K562 (cell line): ENCODE measurements at regions not wholly inside any gene's neighbourhood (a gene's known extent, or its start where the extent isn't known, plus 50 kb on each side); places are given as distances from the start of the nearest gene placed in this dataset.

Source experiments
- ATAC-seq: fragments of 200-7000 bp; cut with Tn5 transposase; 3 replicates; pipeline ENCODE4 v1.9.1; 2020; ENCODE audit warnings: moderate library complexity
- BruUV-seq: library from RNA; stranded (reverse); fragments of 400-500 nt; replicated peaks from 2 replicates; lab custom pipeline; 2021; lab: Mats Ljungman, UMichigan
- CTCF ChIA-PET: fragments of 300-600 bp; formaldehyde crosslinking; extraction: SDS; loops from one replicate; lab custom pipeline; 2021; ENCODE audit warnings: low intra/inter-chr PET ratio; lab: Yijun Ruan, JAX
- POLR2A ChIA-PET: fragments of 300-600, 350-650 bp; sonication (Branson Sonifier 250); formaldehyde crosslinking; extraction: SDS; loops from one replicate; lab custom pipeline; 2021; ENCODE audit warnings: antibody characterized with exemption, inconsistent platforms; lab: Yijun Ruan, JAX
- DNase-seq, 4 experiments: peaks; one replicate each; pipeline versions ENCODE4 v3.0.0 to v3.0.0-alpha.2; 2011 to 2018; ENCODE audit warnings: low spot score in 3 of 4, mixed read lengths in 3 of 4; ENCODE audit errors: extremely low read depth in 1 of 4
- FAIRE-seq: peaks from 2 replicates; lab custom pipeline; 2011; peaks lifted over from hg19 to GRCh38; lab: Jason Lieb, UNC
- H2AFZ ChIP-seq: 2 replicates; pipeline ENCODE4 v1.6.0; 2011; ENCODE audit warnings: low read depth, low read length, control low read depth, inconsistent platforms
- H3K27ac ChIP-seq: fragments of 200-600 bp; 3 replicates; pipeline ENCODE4 v1.8.0; 2011; ENCODE audit warnings: low read depth, mild to moderate bottlenecking, control low read depth, inconsistent platforms, low read length, moderate library complexity, mixed read lengths; ENCODE audit errors: extremely low read depth
- H3K27me3 ChIP-seq, 2 experiments: fragments of 300-600 bp in 1 of 2; 2 replicates in 1 of 2; 3 replicates in 1 of 2; pipeline versions ENCODE4 v1.6.0 to v1.8.0; 2011; ENCODE audit warnings: inconsistent platforms in 2 of 2, low read length in 2 of 2, mild to moderate bottlenecking in 1 of 2, mixed read lengths in 1 of 2, moderate library complexity in 1 of 2; ENCODE audit not compliant: control insufficient read depth in 2 of 2, insufficient read depth in 2 of 2
- H3K36me3 ChIP-seq: fragments of 300-600 bp; 3 replicates; pipeline ENCODE4 v1.8.0; 2011; ENCODE audit warnings: mild to moderate bottlenecking, low read length, inconsistent platforms; ENCODE audit not compliant: control insufficient read depth, insufficient read depth
- H3K4me1 ChIP-seq, 2 experiments: fragments of 200-600 bp in 1 of 2; replicated peaks in 1 of 2; 2 replicates in 1 of 2; 3 replicates in 1 of 2; pipeline versions ENCODE4 v1.5.1 to v1.8.0; 2011; ENCODE audit warnings: inconsistent platforms in 2 of 2, low read length in 2 of 2, mild to moderate bottlenecking in 1 of 2, mixed read lengths in 1 of 2, moderate library complexity in 1 of 2; ENCODE audit not compliant: control insufficient read depth in 2 of 2, insufficient read depth in 2 of 2
- H3K4me2 ChIP-seq: 2 replicates; pipeline ENCODE4 v1.6.1; 2011; ENCODE audit warnings: low read length, control low read depth, inconsistent platforms, mixed read lengths; ENCODE audit not compliant: insufficient read depth
- H3K4me3 ChIP-seq: fragments of 200-600 bp; sonication (generic), shearing (Covaris generic); 2 replicates; pipeline ENCODE4 v1.5.1; 2016; ENCODE audit warnings: control low read depth, inconsistent platforms
- H3K79me2 ChIP-seq: fragments of 200-600 bp; 3 replicates; pipeline ENCODE4 v1.8.0; 2011; ENCODE audit warnings: low read length, inconsistent platforms; ENCODE audit not compliant: control insufficient read depth, insufficient read depth
- H3K9ac ChIP-seq, 2 experiments: 2 replicates each; pipeline versions ENCODE4 v1.6.0 to v1.6.1; 2011; ENCODE audit warnings: low read depth in 2 of 2, low read length in 2 of 2, control low read depth in 1 of 2, inconsistent platforms in 1 of 2, mild to moderate bottlenecking in 1 of 2, mixed read lengths in 1 of 2; ENCODE audit not compliant: insufficient read depth in 1 of 2
- H3K9me1 ChIP-seq: one replicate; pipeline ENCODE4 v1.6.0; 2011; ENCODE audit warnings: inconsistent platforms, mild to moderate bottlenecking, low read length, moderate library complexity; ENCODE audit not compliant: control insufficient read depth, insufficient read depth
- H3K9me3 ChIP-seq: replicated peaks from 2 replicates; pipeline ENCODE4 v1.5.1; 2011; ENCODE audit warnings: low read depth, low read length, inconsistent platforms; ENCODE audit not compliant: control insufficient read depth, insufficient read depth
- H4K20me1 ChIP-seq: replicated peaks from 2 replicates; pipeline ENCODE4 v1.6.1; 2011; ENCODE audit warnings: low read length, inconsistent platforms, mixed read lengths; ENCODE audit not compliant: control insufficient read depth, insufficient read depth
- BMI1 ChIP-seq: fragments of 150-350 bp; IDR thresholded peaks from 2 replicates; pipeline ENCODE4 v1.6.1; 2014; ENCODE audit warnings: low read length
- FOXA3 ChIP-seq, 2 experiments: fragments of 450-650 bp in 1 of 2; sonication (generic) in 1 of 2; formaldehyde crosslinking; IDR thresholded peaks in 1 of 2; conservative IDR thresholded peaks in 1 of 2; 2 replicates each; pipeline versions ENCODE4 v1.4.0 to v1.8.0; 2020 to 2022; ENCODE audit warnings: mild to moderate bottlenecking in 2 of 2, missing genetic modification reagents in 1 of 2
- HDAC8 ChIP-seq: fragments of 450-650 bp; IDR thresholded peaks from 2 replicates; pipeline ENCODE4 v1.6.1; 2016; ENCODE audit warnings: mild to moderate bottlenecking, missing genetic modification characterization, moderate library complexity, missing compliant biosample characterization
- MAZ ChIP-seq, 2 experiments: fragments of 450-650 bp in 1 of 2; sonication (generic) in 1 of 2; formaldehyde crosslinking; IDR thresholded peaks in 1 of 2; conservative IDR thresholded peaks in 1 of 2; 2 replicates each; pipeline versions ENCODE4 v1.4.0 to v1.5.0; 2020; ENCODE audit warnings: mild to moderate bottlenecking in 1 of 2, missing genetic modification reagents in 1 of 2
- SOX6 ChIP-seq: fragments of 450-650 bp; IDR thresholded peaks from 2 replicates; pipeline ENCODE4 v1.6.1; 2014; ENCODE audit warnings: mild to moderate bottlenecking
- SRSF3 ChIP-seq: fragments of 200-400 bp; formaldehyde crosslinking; IDR thresholded peaks from 2 replicates; pipeline ENCODE4 v1.6.1; 2016; ENCODE audit warnings: mild to moderate bottlenecking, low read length, moderate library complexity; ENCODE audit not compliant: insufficient read depth
- TEAD2 ChIP-seq: fragments of 450-650 bp; IDR thresholded peaks from 2 replicates; pipeline ENCODE4 v1.6.1; 2016; ENCODE audit warnings: missing genetic modification characterization, control low read depth, missing compliant biosample characterization
- WGBS: fragments of 100-300 bp; shearing (Covaris generic); methylation state at CpG from one replicate; pipeline ENCODE4 v1.1.6; 2016; ENCODE audit warnings: low coverage, mixed read lengths; ENCODE audit not compliant: insufficient coverage; ENCODE audit errors: missing lambda C conversion rate; 5-methylcytosine and 5-hydroxymethylcytosine counted together
- in situ Hi-C: fragments of 300-500 bp; cut with MboI; formaldehyde crosslinking; loops from 4 replicates; pipeline ENCODE4 v1.15.0; 2018; ENCODE audit warnings: inconsistent platforms, mixed read lengths
- intact Hi-C: fragments of 100-400 bp; cut with micrococcal nuclease; formaldehyde crosslinking; loops from 2 replicates; pipeline ENCODE4 v1.14.2; 2022

- H3K9ac ChIP-seq, result no peak overlapping the region
- no peaks in the 10 kb centered on the region for H3K27me3 ChIP-seq
- no peaks in the 10 kb centered on the region for H4K20me1 ChIP-seq
- ATAC-seq (no peak), FAIRE-seq (no peak), DNase-seq (no peak)
- H3K79me2 ChIP-seq, result no peaks in the 10 kb centered on the region
- H3K9me3 ChIP-seq, result no peaks in the 10 kb centered on the region
- POLR2A ChIA-PET, result no interaction called here
- intact Hi-C loops (no loop called here), in situ Hi-C loops (no loop called here)
- H2AFZ ChIP-seq, result no peak overlapping the region
- CTCF ChIA-PET, result no interaction called here
- no peaks in the 10 kb centered on the region for H3K9me1 ChIP-seq
- no peaks in the 10 kb centered on the region for H3K36me3 ChIP-seq
- TF ChIP-seq FOXA3 (CRISPR knock-in tag; conservative IDR thresholded peaks at IDR 0.05 in 1 of 2, IDR thresholded peaks at IDR 0.05 in 1 of 2), result 0 out of 4 replicates have a peak, but pooled peaks of 1 of the 2 experiments have one; percentile 18
- no peak for TF ChIP-seq HDAC8 (tag)
- no peak for TF ChIP-seq SOX6
- TF ChIP-seq BMI1, result no peak
- TF ChIP-seq TEAD2, result no peak
- 0 out of 4 replicates have a peak, but pooled peaks of 1 of the 2 experiments have one; percentile 25 for TF ChIP-seq MAZ (CRISPR knock-in tag; conservative IDR thresholded peaks at IDR 0.05 in 1 of 2, IDR thresholded peaks at IDR 0.05 in 1 of 2)
- no peak for TF ChIP-seq SRSF3
- 2% methylated on average over 2 of the region's 2 CpGs for WGBS
- H3K4me2 ChIP-seq, result no peak overlapping the region
- BruUV-seq, result no TSS peak
- no peaks in the 10 kb centered on the region for H3K4me1 ChIP-seq
- H3K4me3 ChIP-seq, result no peak overlapping the region
- no peak overlapping the region for H3K27ac ChIP-seq
Observed at GRCh38 chr7:118327174-118327573, 102.7 kb downstream of the ANKRD7 start.
